ENCODE measurements at regions not wholly inside any gene's neighbourhood (a gene's known extent, or its start where the extent isn't known, plus 50 kb on each side); places are given as distances from the start of the nearest gene placed in this dataset.

DNA sequence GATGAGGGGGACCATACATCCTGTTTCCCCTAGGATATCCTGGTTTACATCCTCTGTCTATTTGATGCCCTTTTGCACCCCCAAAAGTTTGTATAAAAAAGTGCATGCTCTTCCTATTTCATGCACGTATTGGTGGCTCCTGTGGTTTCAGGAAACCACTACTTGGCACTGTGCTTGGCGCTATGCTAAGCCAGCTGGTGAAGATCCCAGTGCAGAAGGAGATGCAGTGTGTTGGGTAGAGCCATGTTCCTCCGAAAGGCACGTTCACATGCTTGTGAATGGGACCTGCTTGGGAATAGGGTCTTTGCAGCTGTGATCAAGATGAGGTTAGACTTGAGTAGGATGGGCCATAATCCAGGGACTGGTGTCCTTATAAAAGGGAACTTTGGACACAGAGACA lies 419.7 kb downstream of the GALR1 start:
- Histone ChIP-seq H3K36me3 (ENCODE audit: control insufficient read depth in 2 of 2, insufficient read depth in 2 of 2, low read length in 1 of 2) (no peaks in the 10 kb centered on the region), H3K4me3 (ENCODE audit: low read depth in 1 of 2, low read length in 2 of 2) (no peak overlapping the region), H3K9me3 (ENCODE audit: control insufficient read depth in 2 of 2, insufficient read depth in 1 of 2, low read depth in 1 of 2, low read length in 1 of 2) (peaks cover 0 to 7% of the 10 kb centered on the region in 2 donors), H3K4me1 (ENCODE audit: control insufficient read depth in 2 of 2, insufficient read depth in 2 of 2, low read length in 1 of 2) (no peaks in the 10 kb centered on the region), H3K27me3 (ENCODE audit: control insufficient read depth in 1 of 2, insufficient read depth in 2 of 2, low read length in 2 of 2) (no peaks in the 10 kb centered on the region), H3K27ac (ENCODE audit: low read depth in 2 of 2, low read length in 1 of 2) (no peak overlapping the region)
- 64 to 65% methylated on average over 4 of the region's 4 CpGs for WGBS, 2 donors

DNA sequence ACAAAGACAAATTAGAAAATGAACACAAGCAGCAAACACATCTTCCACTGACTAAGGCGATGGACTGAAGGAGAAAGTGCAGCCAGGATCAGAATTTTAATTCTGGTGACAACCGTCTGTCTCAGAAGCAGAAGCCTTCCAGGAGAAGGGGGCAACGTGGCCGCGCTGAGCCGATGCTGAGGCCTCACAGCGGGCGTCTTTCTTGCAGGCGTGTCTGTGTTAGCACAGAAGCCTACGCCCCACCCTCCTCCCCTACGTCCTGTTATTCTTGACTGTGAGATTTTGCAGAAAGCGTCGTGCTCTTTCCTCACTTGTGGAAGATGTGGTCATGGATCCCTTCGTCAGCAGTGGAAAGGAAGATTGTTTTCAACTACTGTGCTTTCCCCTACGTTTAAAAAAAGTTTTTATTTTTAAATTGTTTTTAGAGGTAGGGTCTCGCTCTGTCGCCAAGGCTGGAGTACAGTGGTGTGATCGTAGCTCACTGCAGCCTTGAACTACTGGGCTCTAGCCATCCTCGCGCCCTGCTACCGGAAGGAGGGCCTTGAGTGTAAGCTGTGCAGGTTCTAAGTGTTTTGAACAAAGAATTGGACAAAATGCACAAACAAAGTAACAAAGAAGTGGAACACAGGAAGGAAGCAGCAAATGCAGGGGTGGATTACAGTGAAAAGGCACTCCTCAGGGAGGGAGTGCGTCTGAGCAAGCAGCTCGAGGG lies 422.0 kb downstream of the GALR1 start:
- Histone ChIP-seq H3K27me3 (ENCODE audit: control insufficient read depth in 1 of 2, insufficient read depth in 2 of 2, low read length in 2 of 2) (no peaks in the 10 kb centered on the region), H3K27ac (ENCODE audit: low read depth in 2 of 2, low read length in 1 of 2) (no peak overlapping the region), H3K4me3 (ENCODE audit: low read depth in 1 of 2, low read length in 2 of 2) (no peak overlapping the region), H3K36me3 (ENCODE audit: control insufficient read depth in 2 of 2, insufficient read depth in 2 of 2, low read length in 1 of 2) (no peaks in the 10 kb centered on the region), H3K4me1 (ENCODE audit: control insufficient read depth in 2 of 2, insufficient read depth in 2 of 2, low read length in 1 of 2) (no peaks in the 10 kb centered on the region), H3K9me3 (ENCODE audit: control insufficient read depth in 2 of 2, insufficient read depth in 1 of 2, low read depth in 1 of 2, low read length in 1 of 2) (peaks cover 0 to 7% of the 10 kb centered on the region in 2 donors)
- WGBS, 2 donors, result 33 to 34% methylated on average over 23 of the region's 23 CpGs

GRCh38 chr18:77676910-77677309 lies 427.3 kb downstream of the GALR1 start:
- Histone ChIP-seq H3K27ac (ENCODE audit: low read depth in 2 of 2, low read length in 1 of 2) (no peak overlapping the region), H3K27me3 (ENCODE audit: control insufficient read depth in 1 of 2, insufficient read depth in 2 of 2, low read length in 2 of 2) (peaks cover 0 to 2% of the 10 kb centered on the region in 2 donors), H3K4me1 (ENCODE audit: control insufficient read depth in 2 of 2, insufficient read depth in 2 of 2, low read length in 1 of 2) (no peaks in the 10 kb centered on the region), H3K36me3 (ENCODE audit: control insufficient read depth in 2 of 2, insufficient read depth in 2 of 2, low read length in 1 of 2) (no peaks in the 10 kb centered on the region), H3K4me3 (ENCODE audit: low read depth in 1 of 2, low read length in 2 of 2) (no peak overlapping the region), H3K9me3 (ENCODE audit: control insufficient read depth in 2 of 2, insufficient read depth in 1 of 2, low read depth in 1 of 2, low read length in 1 of 2) (peaks cover 0 to under 1% of the 10 kb centered on the region in 2 donors)
- WGBS, 2 donors, result 17 to 20% methylated on average over 10 of the region's 10 CpGs

DNA sequence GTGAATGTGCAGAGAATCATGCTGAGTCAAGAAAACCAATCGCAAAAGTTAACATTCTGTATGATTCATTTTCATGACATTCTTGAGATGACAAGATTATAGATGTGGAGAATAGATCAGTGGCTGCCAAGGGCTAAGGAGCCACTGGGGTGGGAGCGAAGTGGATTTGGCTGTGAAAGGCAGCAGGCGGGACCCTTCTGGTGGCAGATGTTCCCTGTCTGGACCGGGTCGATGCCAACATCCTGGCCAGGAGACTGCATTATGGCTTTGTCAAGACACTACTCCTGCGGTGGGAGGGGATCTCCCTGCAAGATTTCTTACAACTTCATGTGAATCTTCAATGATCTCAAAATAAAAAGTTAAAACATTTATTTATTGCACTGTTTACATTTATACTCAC lies 427.9 kb downstream of the GALR1 start:
- WGBS, 2 donors, result 54 to 57% methylated on average over 6 of the region's 6 CpGs
- Histone ChIP-seq H3K27ac (ENCODE audit: low read depth in 2 of 2, low read length in 1 of 2) (no peak overlapping the region), H3K27me3 (ENCODE audit: control insufficient read depth in 1 of 2, insufficient read depth in 2 of 2, low read length in 2 of 2) (peaks cover 0 to 2% of the 10 kb centered on the region in 2 donors), H3K4me3 (ENCODE audit: low read depth in 1 of 2, low read length in 2 of 2) (no peak overlapping the region), H3K4me1 (ENCODE audit: control insufficient read depth in 2 of 2, insufficient read depth in 2 of 2, low read length in 1 of 2) (no peaks in the 10 kb centered on the region), H3K9me3 (ENCODE audit: control insufficient read depth in 2 of 2, insufficient read depth in 1 of 2, low read depth in 1 of 2, low read length in 1 of 2) (no peaks in the 10 kb centered on the region), H3K36me3 (ENCODE audit: control insufficient read depth in 2 of 2, insufficient read depth in 2 of 2, low read length in 1 of 2) (no peaks in the 10 kb centered on the region)

GRCh38 chr18:77679869-77680268 lies 430.2 kb downstream of the GALR1 start:
- Histone ChIP-seq H3K27me3 (ENCODE audit: control insufficient read depth in 1 of 2, insufficient read depth in 2 of 2, low read length in 2 of 2) (peaks cover 0 to 2% of the 10 kb centered on the region in 2 donors), H3K4me3 (ENCODE audit: low read depth in 1 of 2, low read length in 2 of 2) (no peak overlapping the region), H3K27ac (ENCODE audit: low read depth in 2 of 2, low read length in 1 of 2) (no peak overlapping the region), H3K9me3 (ENCODE audit: control insufficient read depth in 2 of 2, insufficient read depth in 1 of 2, low read depth in 1 of 2, low read length in 1 of 2) (no peaks in the 10 kb centered on the region), H3K36me3 (ENCODE audit: control insufficient read depth in 2 of 2, insufficient read depth in 2 of 2, low read length in 1 of 2) (no peaks in the 10 kb centered on the region), H3K4me1 (ENCODE audit: control insufficient read depth in 2 of 2, insufficient read depth in 2 of 2, low read length in 1 of 2) (no peaks in the 10 kb centered on the region)
- 61 to 69% methylated on average over 3 of the region's 3 CpGs for WGBS, 2 donors

DNA sequence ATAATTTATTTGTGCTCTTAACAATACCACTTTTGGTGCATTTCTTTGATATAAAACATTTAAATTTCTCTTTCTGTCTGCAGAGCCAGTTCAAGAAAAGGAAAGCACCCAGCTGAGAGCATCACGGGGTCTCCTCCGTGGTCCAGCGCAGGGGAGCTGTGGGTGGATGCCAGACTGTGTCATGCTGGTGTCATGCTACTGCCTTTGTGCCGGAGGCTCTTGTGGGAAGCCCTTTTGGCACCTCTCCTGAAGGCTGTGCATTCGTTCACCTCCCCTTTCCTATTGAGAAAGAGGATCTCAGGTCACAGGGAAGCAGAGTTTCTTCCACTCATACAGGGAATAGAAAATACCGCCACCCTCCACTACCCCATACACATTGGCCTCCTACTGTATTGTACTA lies 450.4 kb downstream of the GALR1 start:
- 66 to 76% methylated on average over 6 of the region's 6 CpGs for WGBS, 2 donors
- no peak overlapping the region for H3K4me3 ChIP-seq (ENCODE audit: low read depth in 1 of 2, low read length in 2 of 2)

DNA sequence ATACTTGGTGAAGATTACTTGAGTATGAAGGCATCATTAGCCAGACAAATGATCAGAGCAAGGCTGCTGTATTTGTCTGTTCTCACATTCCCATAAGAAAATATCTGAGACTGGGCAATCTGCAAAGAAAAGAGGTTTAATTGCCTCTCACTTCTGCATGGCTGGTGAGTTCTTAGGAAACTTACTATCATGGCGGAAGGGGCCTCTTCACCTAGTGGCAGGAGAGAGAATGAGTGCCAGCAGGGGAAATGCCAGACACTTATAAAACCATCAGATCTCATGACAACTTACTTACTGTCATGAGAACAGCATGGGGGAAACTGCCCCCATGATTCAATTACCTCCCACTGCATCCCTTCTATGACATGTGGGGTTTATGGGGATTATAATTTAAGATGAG lies 452.3 kb downstream of the GALR1 start:
- Histone ChIP-seq H3K36me3 (ENCODE audit: control insufficient read depth in 2 of 2, insufficient read depth in 2 of 2, low read length in 1 of 2) (no peaks in the 10 kb centered on the region), H3K4me3 (ENCODE audit: low read depth in 1 of 2, low read length in 2 of 2) (no peak overlapping the region), H3K27ac (ENCODE audit: low read depth in 2 of 2, low read length in 1 of 2) (no peak overlapping the region), H3K27me3 (ENCODE audit: control insufficient read depth in 1 of 2, insufficient read depth in 2 of 2, low read length in 2 of 2) (peaks cover 0 to 3% of the 10 kb centered on the region in 2 donors), H3K4me1 (ENCODE audit: control insufficient read depth in 2 of 2, insufficient read depth in 2 of 2, low read length in 1 of 2) (no peaks in the 10 kb centered on the region), H3K9me3 (ENCODE audit: control insufficient read depth in 2 of 2, insufficient read depth in 1 of 2, low read depth in 1 of 2, low read length in 1 of 2) (no peaks in the 10 kb centered on the region)
- WGBS, 2 donors, result 86 to 93% methylated on average over 1 of the region's 1 CpG

More for the DNA sequence above, 450.4 kb downstream of the GALR1 start:
- Histone ChIP-seq H3K4me1 (ENCODE audit: control insufficient read depth in 2 of 2, insufficient read depth in 2 of 2, low read length in 1 of 2) (no peaks in the 10 kb centered on the region), H3K27ac (ENCODE audit: low read depth in 2 of 2, low read length in 1 of 2) (no peak overlapping the region), H3K9me3 (ENCODE audit: control insufficient read depth in 2 of 2, insufficient read depth in 1 of 2, low read depth in 1 of 2, low read length in 1 of 2) (no peaks in the 10 kb centered on the region), H3K36me3 (ENCODE audit: control insufficient read depth in 2 of 2, insufficient read depth in 2 of 2, low read length in 1 of 2) (no peaks in the 10 kb centered on the region), H3K27me3 (ENCODE audit: control insufficient read depth in 1 of 2, insufficient read depth in 2 of 2, low read length in 2 of 2) (peaks cover 0 to 3% of the 10 kb centered on the region in 2 donors)

GRCh38 chr18:77702686-77703085 lies 453.0 kb downstream of the GALR1 start:
- peaks cover 0 to 3% of the 10 kb centered on the region in 2 donors for H3K27me3 ChIP-seq (ENCODE audit: control insufficient read depth in 1 of 2, insufficient read depth in 2 of 2, low read length in 2 of 2)
- 19 to 25% methylated on average over 4 of the region's 4 CpGs for WGBS, 2 donors
- no peaks in the 10 kb centered on the region for H3K4me1 ChIP-seq (ENCODE audit: control insufficient read depth in 2 of 2, insufficient read depth in 2 of 2, low read length in 1 of 2)
- H3K36me3 ChIP-seq (ENCODE audit: control insufficient read depth in 2 of 2, insufficient read depth in 2 of 2, low read length in 1 of 2), result no peaks in the 10 kb centered on the region
- H3K4me3 ChIP-seq (ENCODE audit: low read depth in 1 of 2, low read length in 2 of 2), result no peak overlapping the region
- H3K9me3 ChIP-seq (ENCODE audit: control insufficient read depth in 2 of 2, insufficient read depth in 1 of 2, low read depth in 1 of 2, low read length in 1 of 2), result no peaks in the 10 kb centered on the region
- H3K27ac ChIP-seq (ENCODE audit: low read depth in 2 of 2, low read length in 1 of 2), result no peak overlapping the region

DNA sequence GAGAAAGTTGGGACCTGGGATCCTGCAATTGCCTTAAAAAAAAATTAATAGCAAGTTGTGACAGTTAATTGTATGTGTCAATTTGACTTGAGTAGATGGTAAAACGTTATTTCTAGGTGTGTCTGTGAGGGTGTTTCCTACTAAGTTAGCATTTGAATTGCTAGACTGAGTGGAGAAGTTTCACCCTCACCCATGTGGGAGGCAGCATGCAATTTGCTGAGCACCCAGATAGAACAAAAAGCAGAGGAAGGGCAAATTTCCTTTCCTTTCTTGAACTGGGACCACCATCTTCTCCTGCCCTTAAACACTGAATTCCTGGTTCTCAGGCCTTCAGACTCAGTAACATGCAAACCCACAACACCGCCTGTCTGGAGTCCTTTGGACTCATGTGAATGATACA lies 455.7 kb downstream of the GALR1 start:
- H3K36me3 ChIP-seq (ENCODE audit: control insufficient read depth in 2 of 2, insufficient read depth in 2 of 2, low read length in 1 of 2), result no peaks in the 10 kb centered on the region
- H3K27me3 ChIP-seq (ENCODE audit: control insufficient read depth in 1 of 2, insufficient read depth in 2 of 2, low read length in 2 of 2), result no peaks in the 10 kb centered on the region
- H3K4me1 ChIP-seq (ENCODE audit: control insufficient read depth in 2 of 2, insufficient read depth in 2 of 2, low read length in 1 of 2), result no peaks in the 10 kb centered on the region
- no peak overlapping the region for H3K27ac ChIP-seq (ENCODE audit: low read depth in 2 of 2, low read length in 1 of 2)
- WGBS, 2 donors, result 52 to 54% methylated on average over 2 of the region's 2 CpGs
- no peak overlapping the region for H3K4me3 ChIP-seq (ENCODE audit: low read depth in 1 of 2, low read length in 2 of 2)
- no peaks in the 10 kb centered on the region for H3K9me3 ChIP-seq (ENCODE audit: control insufficient read depth in 2 of 2, insufficient read depth in 1 of 2, low read depth in 1 of 2, low read length in 1 of 2)

GRCh38 chr18:77708826-77709506 lies 459.3 kb downstream of the GALR1 start:
- Histone ChIP-seq H3K9me3 (ENCODE audit: control insufficient read depth in 2 of 2, insufficient read depth in 1 of 2, low read depth in 1 of 2, low read length in 1 of 2) (no peaks in the 10 kb centered on the region), H3K36me3 (ENCODE audit: control insufficient read depth in 2 of 2, insufficient read depth in 2 of 2, low read length in 1 of 2) (no peaks in the 10 kb centered on the region), H3K4me3 (ENCODE audit: low read depth in 1 of 2, low read length in 2 of 2) (no peak overlapping the region), H3K27me3 (ENCODE audit: control insufficient read depth in 1 of 2, insufficient read depth in 2 of 2, low read length in 2 of 2) (no peaks in the 10 kb centered on the region), H3K4me1 (ENCODE audit: control insufficient read depth in 2 of 2, insufficient read depth in 2 of 2, low read length in 1 of 2) (no peaks in the 10 kb centered on the region), H3K27ac (ENCODE audit: low read depth in 2 of 2, low read length in 1 of 2) (no peak overlapping the region)
- 55 to 62% methylated on average over 4 of the region's 4 CpGs for WGBS, 2 donors
